Stimulated activated CD8-positive, alpha-beta memory T cell treated with anti-CD3 and anti-CD28 coated beads, Interleukin-12 subunit alpha, Interleukin-12 subunit beta, amount 100 ng/mL, for 24 hours (primary cell): ENCODE measurements at regions not wholly inside any gene's neighbourhood (a gene's known extent, or its start where the extent isn't known, plus 50 kb on each side); places are given as distances from the start of the nearest gene placed in this dataset.
"Not testable (repeated sequence)": the region's sequence is repeated elsewhere in the genome, so short reads cannot be mapped to it uniquely, and the experiment has no call there.

ENCODE experiments used
- DNase-seq: peaks from one replicate; pipeline ENCODE4 v3.0.0-alpha.2; 2020; ENCODE audit errors: extremely low read depth

GRCh38 chr2:83386549-83386948, 1072.5 kb downstream of the SUCLG1 start:
- no peak for DNase-seq

- DNase-seq = no peak
Measured at GRCh38 chr2:83378921-83379320, 1080.2 kb downstream of the SUCLG1 start.

DNA sequence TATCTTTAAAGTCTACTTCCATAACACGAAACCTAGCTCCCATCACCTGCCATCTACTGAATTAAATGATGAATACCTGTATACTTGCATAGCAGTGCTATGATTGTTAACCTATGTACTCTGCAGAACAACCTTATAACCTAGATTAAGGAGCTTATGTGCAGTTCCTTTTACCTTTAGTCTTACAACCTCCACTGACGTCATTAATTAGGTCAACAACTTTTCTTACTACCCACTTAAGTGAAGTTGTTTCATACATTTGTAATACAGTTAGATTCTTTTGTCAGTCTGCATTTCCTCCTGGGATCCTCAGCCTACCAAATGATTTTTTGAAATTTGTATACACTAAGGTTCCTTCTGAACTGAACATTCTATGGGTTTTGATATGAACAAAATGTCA, 1082.3 kb downstream of the SUCLG1 start:
- DNase-seq = no peak

DNA sequence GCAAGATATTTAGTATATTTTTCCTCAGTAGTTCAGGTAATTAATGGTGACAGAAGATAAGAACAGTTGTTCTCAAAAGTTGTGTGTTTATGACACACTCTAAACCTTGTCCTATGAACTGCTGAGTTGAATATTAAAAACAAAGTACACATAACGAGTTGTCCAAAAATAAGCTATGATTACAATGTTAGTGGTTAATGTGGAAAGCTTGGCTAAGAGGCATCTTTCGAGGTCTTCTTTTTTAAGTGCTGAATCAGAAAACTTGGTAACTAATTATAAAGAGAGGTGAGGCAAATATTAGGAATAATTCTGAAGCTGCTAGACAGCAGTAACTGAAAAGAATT, 1088.7 kb downstream of the SUCLG1 start:
- no peak for DNase-seq

- no peak for DNase-seq
Measured at GRCh38 chr2:83369601-83370418, 1089.3 kb downstream of the SUCLG1 start.

GRCh38 chr2:83368916-83369315, 1090.2 kb downstream of the SUCLG1 start:
- DNase-seq = no peak

- no peak for DNase-seq
Measured at GRCh38 chr2:83368461-83368860, 1090.6 kb downstream of the SUCLG1 start.

GRCh38 chr2:83365476-83365875, 1093.6 kb downstream of the SUCLG1 start:
- no peak for DNase-seq

- no peak for DNase-seq
Measured at GRCh38 chr2:83364264-83364663, 1094.8 kb downstream of the SUCLG1 start.

- not testable (repeated sequence) for DNase-seq
Measured at GRCh38 chr2:83363138-83363537, 1095.9 kb downstream of the SUCLG1 start.

DNA sequence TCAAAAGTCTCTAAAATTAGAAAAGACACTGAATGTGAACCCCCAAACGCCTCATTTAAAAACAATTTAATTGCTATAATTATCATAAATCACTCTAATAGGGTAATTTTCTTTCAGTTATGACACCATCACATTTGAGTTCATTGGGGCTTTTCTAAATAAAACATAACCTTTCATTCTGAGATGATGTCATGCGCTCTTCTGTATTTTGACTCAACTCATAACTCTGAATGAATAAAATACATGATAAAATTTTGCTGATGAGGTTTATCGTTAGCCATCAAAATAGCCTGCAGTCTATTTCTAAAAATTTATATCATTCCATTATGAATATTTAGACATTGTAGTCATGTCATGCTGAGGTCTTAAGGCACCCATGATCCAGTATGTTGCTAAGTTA, 1099.7 kb downstream of the SUCLG1 start:
- DNase-seq = no peak

DNA sequence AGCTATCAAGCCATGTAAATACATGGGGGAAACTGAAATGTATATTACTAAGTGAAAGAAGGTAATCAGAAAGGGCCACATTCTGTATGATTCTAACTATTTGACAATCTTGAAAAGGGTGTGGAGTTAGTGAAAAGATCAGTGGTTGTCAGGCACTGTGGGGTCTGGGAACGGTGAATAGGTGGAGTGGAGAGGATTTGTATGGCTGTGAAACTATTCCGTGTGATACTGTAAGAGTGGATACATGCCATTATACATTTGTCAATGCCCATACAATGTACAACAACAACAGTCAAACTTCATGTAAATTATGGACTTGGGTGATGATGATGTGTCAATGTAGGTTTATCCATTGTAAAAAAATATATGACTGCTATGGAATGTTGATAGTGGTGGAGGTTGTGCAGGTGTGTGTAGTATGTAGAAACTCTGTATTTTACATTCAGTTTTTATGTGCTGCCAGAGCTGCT, 1116.2 kb downstream of the SUCLG1 start:
- DNase-seq = no peak

GRCh38 chr2:83340424-83340823, 1118.7 kb downstream of the SUCLG1 start:
- no peak for DNase-seq

DNA sequence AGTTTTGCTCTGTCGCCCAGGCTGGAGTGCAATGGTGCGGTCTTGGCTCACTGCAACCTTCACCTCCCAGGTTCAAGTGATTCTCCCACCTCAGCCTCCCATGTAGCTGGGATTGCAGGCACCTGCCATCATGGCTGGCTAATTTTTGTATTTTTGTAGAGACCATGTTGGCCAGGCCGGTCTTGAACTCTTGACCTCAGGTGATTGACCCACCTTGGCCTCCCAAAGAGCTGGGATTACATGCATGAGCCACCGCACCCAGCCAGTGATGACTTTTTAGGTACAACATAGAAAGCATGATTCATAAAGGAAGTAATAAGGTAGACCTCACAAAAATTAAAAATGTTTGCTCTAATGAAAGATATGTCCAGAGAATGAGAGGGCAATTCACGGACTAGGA, 1119.1 kb downstream of the SUCLG1 start:
- not testable (repeated sequence) for DNase-seq

DNA sequence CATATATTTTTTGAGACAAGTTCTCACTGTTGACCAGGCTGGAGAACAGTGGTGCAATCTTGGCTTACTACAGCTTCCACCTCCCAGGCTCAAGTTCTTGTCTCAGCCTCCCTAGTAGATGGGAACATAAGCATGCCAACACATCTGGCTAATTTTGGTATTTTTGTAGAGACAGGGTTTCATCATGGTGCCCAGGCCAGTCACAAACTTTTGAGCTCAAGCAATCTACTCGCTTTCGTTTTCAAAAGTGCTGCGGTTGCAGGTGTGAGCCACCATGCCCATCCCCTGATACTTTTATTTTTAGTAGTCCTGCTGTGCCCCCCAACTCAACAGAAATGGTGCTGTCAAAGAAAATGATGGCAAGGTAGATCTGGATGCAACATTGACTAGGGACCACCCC, 1127.3 kb downstream of the SUCLG1 start:
- no peak for DNase-seq

DNA sequence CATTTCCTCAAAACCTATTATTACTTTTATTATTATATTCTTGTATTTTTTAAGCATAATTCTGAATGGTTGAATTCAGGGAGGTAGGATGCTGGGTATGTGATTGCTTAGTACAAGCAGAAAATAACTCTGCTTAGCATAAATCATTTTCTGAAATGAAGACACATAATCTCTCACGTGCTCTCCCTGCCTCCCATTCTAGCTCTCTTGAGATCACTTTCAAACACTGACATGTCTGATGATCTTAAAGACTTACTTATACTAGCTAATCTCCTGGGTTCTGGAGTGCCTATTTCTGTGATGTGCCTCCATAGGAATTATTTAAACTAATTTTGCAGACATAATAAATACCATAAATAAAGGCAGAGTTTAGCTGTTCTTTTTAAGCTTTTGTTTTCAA, 1136.0 kb downstream of the SUCLG1 start:
- no peak for DNase-seq

GRCh38 chr2:83320053-83320452, 1139.0 kb downstream of the SUCLG1 start:
- no peak for DNase-seq

GRCh38 chr2:83305758-83306378, 1153.2 kb downstream of the SUCLG1 start:
- no peak for DNase-seq

GRCh38 chr2:83291083-83291482, 1168.0 kb downstream of the SUCLG1 start:
- DNase-seq = no peak

DNA sequence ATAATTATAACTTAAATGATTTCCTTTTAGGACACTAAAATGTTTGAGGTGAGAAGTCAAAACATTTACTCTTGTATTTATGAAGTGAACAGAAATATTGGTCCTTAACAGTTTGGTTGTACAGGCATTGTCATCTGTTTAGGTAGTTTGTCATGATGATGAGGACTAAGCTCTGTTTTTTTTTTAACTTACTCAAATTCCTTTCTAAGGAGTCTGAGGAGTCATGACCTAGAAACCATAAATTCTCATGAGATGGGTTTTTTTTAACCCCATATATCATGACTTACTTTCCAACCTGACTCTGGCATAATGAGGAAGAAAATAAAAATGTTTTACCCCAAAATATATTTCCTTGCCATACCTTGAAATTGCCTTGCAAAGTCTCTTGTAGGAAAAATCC, 1176.2 kb downstream of the SUCLG1 start:
- DNase-seq = no peak

DNA sequence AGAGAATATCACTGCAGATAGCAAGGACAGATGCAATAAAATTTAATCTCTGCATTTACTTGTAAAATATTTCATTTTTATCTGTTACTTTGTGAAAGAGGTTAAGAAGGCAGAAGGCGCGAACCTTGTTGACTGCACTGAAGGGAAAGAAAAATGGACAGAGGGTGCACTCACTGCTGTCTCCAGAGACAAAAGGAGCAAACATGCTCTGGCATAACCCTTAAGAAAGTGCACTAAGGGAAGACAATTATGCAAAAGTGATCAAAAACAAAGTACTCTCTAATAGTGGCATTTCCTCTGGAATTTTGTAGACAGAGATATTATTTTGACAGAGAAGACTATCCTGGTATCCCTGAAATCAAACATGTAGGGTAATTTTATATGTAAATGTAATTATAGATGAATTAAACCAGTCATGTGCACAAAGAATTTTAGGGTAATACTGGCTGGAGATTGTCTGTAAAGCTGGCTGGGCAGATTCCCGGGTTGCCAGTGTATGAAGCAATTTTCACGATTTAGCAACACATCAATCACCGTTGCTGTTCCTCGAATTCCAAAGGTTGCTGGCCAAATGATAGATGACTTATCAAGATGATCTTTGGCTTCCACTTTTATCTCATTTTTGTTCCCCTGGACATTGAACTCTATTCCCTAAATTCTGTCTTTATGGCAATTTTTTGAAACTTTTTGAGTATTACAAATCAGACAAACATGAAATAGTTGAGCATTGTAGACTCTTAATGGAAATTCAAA, 1176.9 kb downstream of the SUCLG1 start:
- no peak for DNase-seq

- no peak for DNase-seq
Measured at GRCh38 chr2:83280391-83280790, 1178.7 kb downstream of the SUCLG1 start.

- DNase-seq = no peak
Measured at GRCh38 chr2:83273322-83273721, 1185.8 kb downstream of the SUCLG1 start.
